ENCODE measurements at regions not wholly inside any gene's neighbourhood (a gene's known extent, or its start where the extent isn't known, plus 50 kb on each side); places are given as distances from the start of the nearest gene placed in this dataset.

- no peak for DNase-seq
- Histone ChIP-seq H3K36me3 (no peaks in the 10 kb centered on the region), H3K27me3 (no peaks in the 10 kb centered on the region), H3K27ac (no peak overlapping the region), H3K4me1 (peaks cover 0 to 7% (median 1%) of the 10 kb centered on the region in 4 donors), H3K9me3 (no peaks in the 10 kb centered on the region), H3K4me3 (no peak overlapping the region)
- in situ Hi-C loops (cut with MboI; ENCODE audit: low pct_ligation_motif_present in 1 of 4, low pct_unique_long_range_greater_than_20kb in 1 of 4, low sequenced_read_pairs in 3 of 4) (no loop called here), intact Hi-C loops (cut with DNase I; ENCODE audit: low total_unique reads) (no loop called here)
- 96 to 100% methylated on average over 1 of the region's 1 CpG for WGBS, 2 donors (ENCODE audit: low coverage in 1 of 2)
- TF ChIP-seq CTCF (IDR thresholded peaks at IDR 0.05) = no peak
- TF ChIP-seq POLR2A (IDR thresholded peaks at IDR 0.05) = no peak
Measured at GRCh38 chr9:105023788-105024187, 95.8 kb upstream of the ABCA1 start.

GRCh38 chr9:105024529-105024928, 96.6 kb upstream of the ABCA1 start:
- Histone ChIP-seq H3K9me3 (no peaks in the 10 kb centered on the region), H3K4me1 (peaks cover 0 to 7% (median 1%) of the 10 kb centered on the region in 4 donors), H3K4me3 (no peak overlapping the region), H3K27ac (no peak overlapping the region), H3K36me3 (no peaks in the 10 kb centered on the region), H3K27me3 (no peaks in the 10 kb centered on the region)
- TF ChIP-seq CTCF (IDR thresholded peaks at IDR 0.05) = no peak
- TF ChIP-seq EP300 (IDR thresholded peaks at IDR 0.05; ENCODE audit: low read depth) = no peak
- TF ChIP-seq POLR2A (IDR thresholded peaks at IDR 0.05) = no peak
- no peak for TF ChIP-seq POLR2AphosphoS5 (IDR thresholded peaks at IDR 0.05)
- WGBS, 2 donors (ENCODE audit: low coverage in 1 of 2) = 89 to 92% methylated on average over 2 to 7 of the region's 7 CpGs
- in situ Hi-C loops (cut with MboI; ENCODE audit: low pct_ligation_motif_present in 1 of 4, low pct_unique_long_range_greater_than_20kb in 1 of 4, low sequenced_read_pairs in 3 of 4) (no loop called here), intact Hi-C loops (cut with DNase I; ENCODE audit: low total_unique reads) (no loop called here)
- DNase-seq = no peak

GRCh38 chr9:105026451-105026850, 98.5 kb upstream of the ABCA1 start:
- DNase-seq = no peak
- H3K36me3 ChIP-seq = no peaks in the 10 kb centered on the region
- H3K9me3 ChIP-seq = no peaks in the 10 kb centered on the region
- 20 to 30% methylated on average over 1 of the region's 1 CpG for WGBS, 2 donors (ENCODE audit: low coverage in 1 of 2)
- in situ Hi-C loops (cut with MboI; ENCODE audit: low pct_ligation_motif_present in 1 of 4, low pct_unique_long_range_greater_than_20kb in 1 of 4, low sequenced_read_pairs in 3 of 4) = no loop called here
- H3K27ac ChIP-seq = no peak overlapping the region
- H3K27me3 ChIP-seq = no peaks in the 10 kb centered on the region
- H3K4me3 ChIP-seq = no peak overlapping the region
- TF ChIP-seq POLR2AphosphoS5 (IDR thresholded peaks at IDR 0.05) (no peak), POLR2A (IDR thresholded peaks at IDR 0.05) (no peak), CTCF (IDR thresholded peaks at IDR 0.05) (no peak)
- intact Hi-C loops (cut with DNase I; ENCODE audit: low total_unique reads) = no loop called here
- H3K4me1 ChIP-seq = peaks cover 0 to 7% (median 1%) of the 10 kb centered on the region in 4 donors

GRCh38 chr9:105027084-105027483, 99.1 kb upstream of the ABCA1 start:
- intact Hi-C loops (cut with DNase I; ENCODE audit: low total_unique reads) = no loop called here
- TF ChIP-seq POLR2A (IDR thresholded peaks at IDR 0.05) = no peak
- no peak for TF ChIP-seq POLR2AphosphoS5 (IDR thresholded peaks at IDR 0.05)
- no peak for TF ChIP-seq EP300 (IDR thresholded peaks at IDR 0.05; ENCODE audit: low read depth)
- TF ChIP-seq CTCF (IDR thresholded peaks at IDR 0.05) = no peak
- Histone ChIP-seq H3K27ac (no peak overlapping the region), H3K4me3 (no peak overlapping the region), H3K9me3 (no peaks in the 10 kb centered on the region), H3K36me3 (no peaks in the 10 kb centered on the region), H3K4me1 (peaks cover 0 to 7% (median 1%) of the 10 kb centered on the region in 4 donors), H3K27me3 (no peaks in the 10 kb centered on the region)
- no peak for DNase-seq
- in situ Hi-C loops (cut with MboI; ENCODE audit: low pct_ligation_motif_present in 1 of 4, low pct_unique_long_range_greater_than_20kb in 1 of 4, low sequenced_read_pairs in 3 of 4) = no loop called here
- WGBS, 2 donors (ENCODE audit: low coverage in 1 of 2) = 81 to 89% methylated on average over 2 of the region's 2 CpGs
